ENCODE measurements at regions not wholly inside any gene's neighbourhood (a gene's known extent, or its start where the extent isn't known, plus 50 kb on each side); places are given as distances from the start of the nearest gene placed in this dataset.
A peak's percentile ranks its signal among the peaks of the same experiment; 100 is the strongest.
"Not testable (repeated sequence)": the region's sequence is repeated elsewhere in the genome, so short reads cannot be mapped to it uniquely, and the experiment has no call there.

DNA sequence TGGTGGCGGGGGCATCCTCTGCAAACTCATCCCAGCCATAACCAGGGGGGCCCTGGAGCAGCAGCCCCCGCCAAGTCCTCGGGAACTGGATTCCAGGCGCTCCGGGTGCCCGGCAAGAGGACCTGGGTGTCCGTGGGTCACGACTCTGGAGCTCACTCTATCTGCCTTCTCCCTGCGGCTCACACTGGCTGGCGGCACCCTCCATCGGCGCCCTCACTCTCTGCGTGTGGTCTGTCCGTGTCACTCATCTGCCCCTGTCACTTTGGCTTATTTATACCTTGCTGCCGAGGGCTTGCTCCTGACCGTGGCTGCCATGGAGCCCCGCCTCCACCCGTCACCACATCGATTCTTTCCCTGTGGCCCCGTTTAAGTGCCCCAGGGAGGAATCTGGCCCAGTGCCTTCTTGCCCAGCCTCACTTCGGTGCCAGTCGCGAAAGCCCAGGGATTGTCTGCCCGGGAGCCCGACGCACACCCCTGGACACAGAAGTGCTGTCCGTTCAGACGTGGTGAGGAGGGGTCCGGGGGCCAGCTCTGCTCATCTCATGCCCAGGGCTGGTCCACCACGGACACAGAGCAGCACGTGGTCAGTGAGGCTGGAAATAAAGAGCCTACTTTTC lies 115.7 kb upstream of the ZNF469 start:
- peaks cover 12 to 34% (median 22%) of the 10 kb centered on the region in 4 donors for H3K4me1 ChIP-seq
- H3K27me3 ChIP-seq; H3K4me3 ChIP-seq; H3K27ac ChIP-seq; H3K9me3 ChIP-seq; DNase-seq; intact Hi-C loops (cut with DNase I; ENCODE audit: low total_unique reads); H3K36me3 ChIP-seq: not testable (repeated sequence)
- WGBS, 5 donors: 74 to 82% (median 78%) methylated on average over 19 to 31 of the region's 31 CpGs

- DNase-seq: not testable (repeated sequence)
Measured at GRCh38 chr16:88268186-88268970, 114.4 kb upstream of the ZNF469 start.

GRCh38 chr16:88270171-88270790 lies 112.5 kb upstream of the ZNF469 start:
- H3K36me3 ChIP-seq; H3K4me3 ChIP-seq; H3K27ac ChIP-seq; intact Hi-C loops (cut with DNase I; ENCODE audit: low total_unique reads); H3K4me1 ChIP-seq; H3K9me3 ChIP-seq; DNase-seq; H3K27me3 ChIP-seq: not testable (repeated sequence)
- 79 to 84% (median 83%) methylated on average over 10 of the region's 10 CpGs for WGBS, 5 donors

More at GRCh38 chr16:88268186-88268970, 114.4 kb upstream of the ZNF469 start:
- H3K9me3 ChIP-seq; H3K36me3 ChIP-seq; H3K27ac ChIP-seq; H3K27me3 ChIP-seq; intact Hi-C loops (cut with DNase I; ENCODE audit: low total_unique reads); H3K4me3 ChIP-seq: not testable (repeated sequence)
- WGBS, 5 donors: 78 to 89% (median 80%) methylated on average over 19 to 20 of the region's 20 CpGs
- H3K4me1 ChIP-seq: peaks cover 12 to 26% (median 18%) of the 10 kb centered on the region in 4 donors

DNA sequence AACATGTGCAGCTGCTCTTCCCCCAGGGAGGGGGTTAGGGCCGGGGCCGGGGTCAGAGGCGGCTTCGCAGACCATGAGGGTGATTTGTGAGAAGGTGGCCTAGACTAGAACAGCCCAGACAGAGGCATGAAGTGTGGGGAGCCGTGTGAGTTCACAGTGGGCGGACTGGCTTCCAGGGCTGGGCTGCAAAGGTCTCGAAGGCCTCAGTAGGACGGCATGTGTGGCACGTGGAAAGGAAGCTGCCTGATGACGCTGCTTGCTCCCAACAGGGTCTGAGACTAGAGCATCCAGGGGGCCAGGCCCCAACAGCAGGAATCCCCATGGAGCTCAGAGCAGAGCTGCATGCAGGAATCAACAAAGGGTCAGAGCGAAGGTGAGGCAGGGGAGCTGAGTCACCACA lies 111.5 kb upstream of the ZNF469 start:
- DNase-seq; H3K27ac ChIP-seq; H3K27me3 ChIP-seq; H3K9me3 ChIP-seq; intact Hi-C loops (cut with DNase I; ENCODE audit: low total_unique reads); H3K36me3 ChIP-seq; H3K4me1 ChIP-seq; H3K4me3 ChIP-seq: not testable (repeated sequence)
- 79 to 94% (median 84%) methylated on average over 5 to 11 of the region's 11 CpGs for WGBS, 5 donors

DNA sequence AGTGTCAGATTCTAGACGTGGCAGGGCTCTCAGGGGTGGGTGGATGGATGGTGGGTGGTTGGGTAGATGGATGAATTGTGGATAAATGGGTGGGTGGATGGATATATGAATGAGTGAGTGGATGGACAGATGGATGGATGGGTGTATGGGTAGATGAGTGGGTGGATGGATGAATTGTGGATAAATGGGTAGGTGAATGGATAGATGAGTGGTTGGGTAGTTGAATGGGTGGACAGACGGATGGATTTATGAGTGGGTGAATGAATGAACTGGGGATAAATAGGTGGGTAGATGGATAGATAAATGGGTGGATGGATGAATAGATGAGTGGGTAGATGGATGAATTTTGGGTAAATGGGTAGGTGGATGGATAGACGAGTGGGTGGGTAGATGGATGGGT lies 111.0 kb upstream of the ZNF469 start:
- H3K4me3 ChIP-seq; H3K9me3 ChIP-seq; H3K27ac ChIP-seq; H3K27me3 ChIP-seq; intact Hi-C loops (cut with DNase I; ENCODE audit: low total_unique reads); DNase-seq; H3K36me3 ChIP-seq; H3K4me1 ChIP-seq: not testable (repeated sequence)
- WGBS, 5 donors: 69 to 87% (median 72%) methylated on average over 3 of the region's 3 CpGs

GRCh38 chr16:88272437-88272836 lies 110.3 kb upstream of the ZNF469 start:
- H3K4me1 ChIP-seq; H3K9me3 ChIP-seq; H3K4me3 ChIP-seq; H3K27ac ChIP-seq; DNase-seq; H3K36me3 ChIP-seq; intact Hi-C loops (cut with DNase I; ENCODE audit: low total_unique reads); H3K27me3 ChIP-seq: not testable (repeated sequence)
- 86 to 93% (median 88%) methylated on average over 12 of the region's 12 CpGs for WGBS, 5 donors

- WGBS, 5 donors: 61 to 88% (median 79%) methylated on average over 9 to 11 of the region's 11 CpGs
- H3K27ac ChIP-seq; H3K27me3 ChIP-seq; DNase-seq; H3K9me3 ChIP-seq; H3K36me3 ChIP-seq; H3K4me1 ChIP-seq; intact Hi-C loops (cut with DNase I; ENCODE audit: low total_unique reads); H3K4me3 ChIP-seq: not testable (repeated sequence)
Measured at GRCh38 chr16:88274126-88274750, 108.5 kb upstream of the ZNF469 start.

DNA sequence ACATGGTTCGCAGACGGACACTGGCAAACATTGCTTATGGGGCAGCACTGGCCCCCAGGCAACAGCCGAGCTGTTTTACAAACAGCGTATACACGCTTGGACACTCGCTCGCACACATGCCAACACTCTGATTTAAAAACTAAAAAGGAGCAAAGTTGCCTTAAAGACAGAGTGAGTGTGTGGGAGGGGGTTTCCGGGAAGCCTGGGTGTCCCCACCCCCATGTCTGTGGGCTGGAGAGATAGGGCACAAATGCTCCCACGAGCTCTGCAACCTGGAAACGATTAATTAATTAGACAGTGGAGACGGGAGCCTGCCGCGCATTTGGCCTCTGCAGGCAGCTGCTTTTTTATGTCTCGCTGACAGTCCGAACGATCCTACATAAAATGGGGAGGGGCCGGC lies 107.9 kb upstream of the ZNF469 start:
- DNase-seq: peak in 1 of 2 donors; percentile 29
- Histone ChIP-seq H3K4me3 (no peak overlapping the region), H3K4me1 (no peaks in the 10 kb centered on the region), H3K36me3 (no peaks in the 10 kb centered on the region), H3K27ac (no peak overlapping the region), H3K9me3 (no peaks in the 10 kb centered on the region), H3K27me3 (no peaks in the 10 kb centered on the region)
- intact Hi-C loops (cut with DNase I; ENCODE audit: low total_unique reads): no loop called here
- TF ChIP-seq POLR2A (IDR thresholded peaks at IDR 0.05) (no peak), POLR2AphosphoS5 (IDR thresholded peaks at IDR 0.05) (no peak), EP300 (IDR thresholded peaks at IDR 0.05) (no peak)
- TF ChIP-seq, protein P1, sequence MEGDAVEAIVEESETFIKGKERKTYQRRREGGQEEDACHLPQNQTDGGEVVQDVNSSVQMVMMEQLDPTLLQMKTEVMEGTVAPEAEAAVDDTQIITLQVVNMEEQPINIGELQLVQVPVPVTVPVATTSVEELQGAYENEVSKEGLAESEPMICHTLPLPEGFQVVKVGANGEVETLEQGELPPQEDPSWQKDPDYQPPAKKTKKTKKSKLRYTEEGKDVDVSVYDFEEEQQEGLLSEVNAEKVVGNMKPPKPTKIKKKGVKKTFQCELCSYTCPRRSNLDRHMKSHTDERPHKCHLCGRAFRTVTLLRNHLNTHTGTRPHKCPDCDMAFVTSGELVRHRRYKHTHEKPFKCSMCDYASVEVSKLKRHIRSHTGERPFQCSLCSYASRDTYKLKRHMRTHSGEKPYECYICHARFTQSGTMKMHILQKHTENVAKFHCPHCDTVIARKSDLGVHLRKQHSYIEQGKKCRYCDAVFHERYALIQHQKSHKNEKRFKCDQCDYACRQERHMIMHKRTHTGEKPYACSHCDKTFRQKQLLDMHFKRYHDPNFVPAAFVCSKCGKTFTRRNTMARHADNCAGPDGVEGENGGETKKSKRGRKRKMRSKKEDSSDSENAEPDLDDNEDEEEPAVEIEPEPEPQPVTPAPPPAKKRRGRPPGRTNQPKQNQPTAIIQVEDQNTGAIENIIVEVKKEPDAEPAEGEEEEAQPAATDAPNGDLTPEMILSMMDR (IDR thresholded peaks at IDR 0.05): no peak
- 49 to 56% (median 53%) methylated on average over 14 to 17 of the region's 17 CpGs for WGBS, 5 donors

GRCh38 chr16:88275336-88276122 lies 107.2 kb upstream of the ZNF469 start:
- intact Hi-C loops (cut with DNase I; ENCODE audit: low total_unique reads); H3K27ac ChIP-seq; H3K36me3 ChIP-seq; H3K4me3 ChIP-seq; H3K4me1 ChIP-seq; DNase-seq; H3K27me3 ChIP-seq; H3K9me3 ChIP-seq: not testable (repeated sequence)
- WGBS, 5 donors: 71 to 83% (median 79%) methylated on average over 1 to 21 of the region's 21 CpGs
